ENCODE measurements at regions not wholly inside any gene's neighbourhood (a gene's known extent, or its start where the extent isn't known, plus 50 kb on each side); places are given as distances from the start of the nearest gene placed in this dataset.
A peak's percentile ranks its signal among the peaks of the same experiment; 100 is the strongest.

DNA sequence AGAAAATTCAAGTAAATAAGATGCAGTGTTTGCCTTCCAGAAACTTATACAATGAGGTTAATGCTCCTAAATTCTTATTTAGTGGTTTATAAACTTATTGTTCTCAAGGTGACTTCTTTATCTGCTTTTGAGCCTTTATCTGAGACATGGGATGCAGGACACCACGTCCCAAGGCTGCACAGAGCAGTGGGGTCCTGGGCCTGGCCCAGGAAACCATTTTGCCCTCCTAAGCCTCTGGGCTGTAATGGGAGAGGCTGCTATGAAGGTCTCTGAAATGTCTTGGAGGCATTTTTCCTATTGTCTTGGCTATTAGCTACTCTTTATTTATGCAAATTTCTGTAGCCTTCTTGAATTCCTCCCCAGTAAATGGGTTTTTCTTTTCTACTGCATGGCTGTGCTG, 652.6 kb upstream of the SETBP1 start:
- WGBS, 10 experiments, result 0 to 83% (median 60%) methylated on average over 1 of the region's 1 CpG; no CpG with 5 or more reads in 5 of the 10 experiments
- peaks cover 2 to 5% of the 10 kb centered on the region in 2 donors for H3K4me1 ChIP-seq (replicated peaks in 1 of 2)
- H3K27ac ChIP-seq, result no peak overlapping the region

DNA sequence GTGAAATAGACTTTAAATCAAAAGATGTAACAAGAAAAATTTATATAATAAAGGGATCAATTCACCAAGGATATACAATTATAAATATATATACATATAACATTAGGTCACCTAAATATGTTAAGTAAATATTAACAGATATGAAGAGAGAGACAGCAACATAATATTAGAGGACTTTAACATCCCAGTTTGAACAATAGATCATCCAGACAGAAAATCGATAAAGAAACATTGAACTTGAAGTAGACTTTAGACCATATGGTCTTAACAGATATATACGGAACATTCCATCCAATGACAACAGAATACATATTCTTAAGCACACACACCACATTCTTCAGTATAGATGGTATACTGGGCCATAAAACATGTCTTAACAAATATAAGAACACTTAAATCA, 649.6 kb upstream of the SETBP1 start:
- in situ Hi-C loops (cut with MboI; ENCODE audit: low pct_unique_long_range_greater_than_20kb in 2 of 9, low sequenced_read_pairs in 9 of 9, unreplicated experiment in 9 of 9), result no loop called here
- 38 to 100% (median 93%) methylated on average over 1 to 2 of the region's 2 CpGs for WGBS, 10 experiments
- ATAC-seq (replicated peaks in 6 of 8), result no peak
- no peak overlapping the region for H3K4me3 ChIP-seq
- H3K4me1 ChIP-seq (replicated peaks in 1 of 2), result peaks cover 8 to 11% of the 10 kb centered on the region in 2 donors
- H3K27ac ChIP-seq, result no peak overlapping the region

More for the DNA sequence above, 652.6 kb upstream of the SETBP1 start:
- no peak overlapping the region for H3K4me3 ChIP-seq
- in situ Hi-C loops (cut with MboI; ENCODE audit: low pct_unique_long_range_greater_than_20kb in 2 of 9, low sequenced_read_pairs in 9 of 9, unreplicated experiment in 9 of 9), result no loop called here
- ATAC-seq (replicated peaks in 6 of 8), result no peak

DNA sequence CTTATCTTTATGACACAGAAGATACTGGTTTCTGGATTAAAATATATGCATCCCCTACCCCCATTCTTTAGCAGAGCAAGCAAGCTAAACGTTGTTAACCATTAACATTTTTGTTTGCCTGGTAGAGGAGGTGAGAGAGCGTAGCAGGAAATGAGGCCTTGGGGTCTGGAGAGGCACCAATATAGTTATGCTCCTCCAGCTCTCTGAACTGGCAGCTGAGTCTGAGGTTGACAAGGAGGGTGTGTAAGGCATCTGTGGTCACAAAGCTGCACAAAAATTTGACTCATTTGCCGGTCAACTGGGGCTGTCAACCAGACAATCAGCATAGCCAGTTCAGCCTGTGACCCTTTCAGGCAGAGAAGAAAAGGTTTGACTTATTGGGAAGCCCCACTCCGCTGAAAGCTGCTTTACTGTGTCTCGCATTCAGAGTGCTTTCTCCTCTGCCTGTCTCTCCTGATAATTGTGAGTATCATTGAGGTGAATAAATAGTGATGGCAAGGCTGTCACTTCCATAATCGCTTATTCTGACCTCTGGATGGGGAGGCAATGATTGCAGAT, 647.5 kb upstream of the SETBP1 start:
- peak in 5 of 8 experiments; percentile 41 to 59 (median 44) for ATAC-seq (replicated peaks in 6 of 8)
- WGBS, 10 experiments, result 0 to 59% (median 20%) methylated on average over 1 to 5 of the region's 6 CpGs
- H3K27ac ChIP-seq, result peak overlapping the region; percentile 0 to 65
- H3K4me3 ChIP-seq, result no peak overlapping the region
- in situ Hi-C loops (cut with MboI; ENCODE audit: low pct_unique_long_range_greater_than_20kb in 2 of 9, low sequenced_read_pairs in 9 of 9, unreplicated experiment in 9 of 9), result no loop called here
- peaks cover 17 to 22% of the 10 kb centered on the region in 2 donors for H3K4me1 ChIP-seq (replicated peaks in 1 of 2)

DNA sequence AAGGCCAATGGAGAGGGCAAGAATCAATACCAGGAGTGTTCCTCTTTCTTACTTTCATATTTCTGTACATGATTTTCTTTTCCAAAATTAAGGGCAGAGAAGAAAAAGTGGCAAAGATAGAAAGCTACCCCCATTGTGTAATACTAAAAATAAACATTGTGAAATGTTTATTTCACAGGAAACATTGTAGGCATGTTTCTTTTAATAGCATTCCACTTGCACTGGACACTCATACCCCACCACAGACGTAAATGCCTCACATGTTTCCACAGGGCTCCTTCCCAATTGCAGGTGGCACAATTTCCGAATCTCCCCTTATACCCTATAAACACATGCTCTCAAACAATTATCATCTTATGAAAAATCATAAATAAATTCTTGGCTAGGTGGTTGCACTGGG, 645.1 kb upstream of the SETBP1 start:
- ATAC-seq (replicated peaks in 6 of 8), result no peak
- in situ Hi-C loops (cut with MboI; ENCODE audit: low pct_unique_long_range_greater_than_20kb in 2 of 9, low sequenced_read_pairs in 9 of 9, unreplicated experiment in 9 of 9), result no loop called here

DNA sequence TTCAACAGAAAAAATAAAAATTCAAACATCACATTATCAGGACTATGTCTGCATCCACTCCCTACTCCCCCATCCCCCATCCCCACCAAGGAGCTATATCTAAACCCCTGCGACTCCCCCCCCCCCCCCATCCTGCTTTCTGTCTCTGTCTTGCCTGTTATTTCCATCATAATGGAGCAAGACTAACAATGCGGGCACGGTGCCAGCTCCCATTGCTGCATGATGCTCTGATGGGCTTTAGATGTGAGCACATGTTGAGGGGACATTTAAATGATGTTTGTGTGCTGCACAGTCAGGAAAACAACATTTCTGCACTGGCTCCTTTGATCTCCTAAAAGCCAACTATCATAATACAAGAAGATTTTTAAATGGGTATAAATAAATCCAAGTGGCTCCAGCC, 644.2 kb upstream of the SETBP1 start:
- peak in 4 of 8 experiments; percentile 36 to 63 (median 46) for ATAC-seq (replicated peaks in 6 of 8)

More for the DNA sequence above, 645.1 kb upstream of the SETBP1 start:
- Histone ChIP-seq H3K4me1 (replicated peaks in 1 of 2) (peaks cover 21 to 22% of the 10 kb centered on the region in 2 donors), H3K4me3 (no peak overlapping the region), H3K27ac (no peak overlapping the region)
- 29 to 92% (median 49%) methylated on average over 1 to 2 of the region's 2 CpGs; no CpG with 5 or more reads in 5 of the 10 experiments for WGBS, 10 experiments

DNA sequence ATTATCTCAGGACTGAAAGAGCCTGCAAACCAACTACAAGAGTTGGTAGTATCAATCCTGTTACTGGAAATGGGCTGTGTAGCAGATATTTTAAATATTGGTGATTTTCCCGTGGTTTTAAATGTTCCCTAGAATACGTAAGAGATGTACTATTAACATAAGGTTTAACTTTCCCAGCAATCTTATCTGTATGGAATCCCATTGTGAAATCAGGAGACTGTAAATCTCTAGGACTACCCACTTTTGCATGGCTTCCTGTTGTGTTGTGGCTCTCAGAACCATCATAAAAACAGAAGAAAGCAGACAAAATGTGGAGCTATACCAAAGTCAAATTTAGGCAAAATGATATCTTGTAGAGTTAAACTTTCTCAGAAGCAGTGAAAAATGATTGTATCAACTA, 641.5 kb upstream of the SETBP1 start:
- no peak overlapping the region for H3K4me3 ChIP-seq
- H3K4me1 ChIP-seq (replicated peaks in 1 of 2), result peaks cover 16 to 20% of the 10 kb centered on the region in 2 donors
- ATAC-seq (replicated peaks in 6 of 8), result no peak
- H3K27ac ChIP-seq, result no peak overlapping the region
- in situ Hi-C loops (cut with MboI; ENCODE audit: low pct_unique_long_range_greater_than_20kb in 2 of 9, low sequenced_read_pairs in 9 of 9, unreplicated experiment in 9 of 9), result no loop called here
- 4 to 94% (median 79%) methylated on average over 2 of the region's 2 CpGs; no CpG with 5 or more reads in 3 of the 10 experiments for WGBS, 10 experiments

More for the DNA sequence above, 644.2 kb upstream of the SETBP1 start:
- Histone ChIP-seq H3K27ac (no peak overlapping the region), H3K4me1 (replicated peaks in 1 of 2) (peaks cover 21 to 22% of the 10 kb centered on the region in 2 donors), H3K4me3 (no peak overlapping the region)
- in situ Hi-C loops (cut with MboI; ENCODE audit: low pct_unique_long_range_greater_than_20kb in 2 of 9, low sequenced_read_pairs in 9 of 9, unreplicated experiment in 9 of 9), result no loop called here
- WGBS, 10 experiments, result no CpG with 5 or more reads among the region's 3 CpGs

DNA sequence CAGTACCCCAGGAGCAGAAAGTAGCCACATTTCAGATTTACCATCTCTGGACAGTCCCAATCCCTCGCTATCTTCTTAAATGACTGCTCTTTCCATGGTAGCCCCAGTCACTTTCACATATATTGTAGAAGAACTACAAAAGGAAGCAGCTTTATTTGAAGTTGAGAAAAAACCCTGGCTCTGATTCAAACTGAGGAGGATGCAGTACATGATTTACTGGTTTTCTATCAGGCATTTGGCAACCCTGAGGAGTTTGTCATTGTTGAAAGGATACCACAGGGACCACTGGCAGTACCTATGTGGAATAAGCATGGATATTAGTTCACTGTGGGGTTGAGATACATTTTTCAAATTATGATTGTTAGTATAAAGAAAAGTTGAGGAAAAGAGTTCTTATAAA, 640.9 kb upstream of the SETBP1 start:
- peaks cover 16 to 20% of the 10 kb centered on the region in 2 donors for H3K4me1 ChIP-seq (replicated peaks in 1 of 2)
- H3K27ac ChIP-seq, result no peak overlapping the region
- 57 to 100% (median 89%) methylated on average over 1 of the region's 1 CpG; no CpG with 5 or more reads in 4 of the 10 experiments for WGBS, 10 experiments
- no peak overlapping the region for H3K4me3 ChIP-seq
- in situ Hi-C loops (cut with MboI; ENCODE audit: low pct_unique_long_range_greater_than_20kb in 2 of 9, low sequenced_read_pairs in 9 of 9, unreplicated experiment in 9 of 9), result no loop called here
- peak in 3 of 8 experiments; percentile 7 to 69 (median 18) for ATAC-seq (replicated peaks in 6 of 8)

DNA sequence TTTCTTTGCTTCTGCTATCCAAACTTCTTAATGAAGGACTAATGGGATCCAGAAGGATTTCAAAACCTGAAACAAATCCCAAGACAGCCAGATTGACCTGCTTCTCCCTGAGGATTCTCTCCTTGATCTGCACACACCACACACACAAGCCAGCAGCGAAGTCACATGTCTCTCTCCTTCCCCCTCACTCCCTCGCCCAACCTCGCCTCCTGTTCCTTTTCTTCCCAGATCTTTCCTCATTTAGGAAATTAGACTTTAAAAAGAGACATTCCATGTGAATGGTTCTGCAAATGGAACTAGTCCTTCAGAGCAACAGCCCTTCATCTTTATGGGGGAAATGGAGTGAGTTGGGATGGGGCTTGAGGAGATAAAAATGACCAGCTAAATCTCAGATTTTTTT, 639.1 kb upstream of the SETBP1 start:
- WGBS, 10 experiments, result 0 to 80% (median 70%) methylated on average over 2 to 3 of the region's 3 CpGs; no CpG with 5 or more reads in 3 of the 10 experiments
- no peak for ATAC-seq (replicated peaks in 6 of 8)
- in situ Hi-C loops (cut with MboI; ENCODE audit: low pct_unique_long_range_greater_than_20kb in 2 of 9, low sequenced_read_pairs in 9 of 9, unreplicated experiment in 9 of 9), result no loop called here
- no peak overlapping the region for H3K4me3 ChIP-seq
- H3K27ac ChIP-seq, result no peak overlapping the region
- H3K4me1 ChIP-seq (replicated peaks in 1 of 2), result peaks cover 13 to 16% of the 10 kb centered on the region in 2 donors

DNA sequence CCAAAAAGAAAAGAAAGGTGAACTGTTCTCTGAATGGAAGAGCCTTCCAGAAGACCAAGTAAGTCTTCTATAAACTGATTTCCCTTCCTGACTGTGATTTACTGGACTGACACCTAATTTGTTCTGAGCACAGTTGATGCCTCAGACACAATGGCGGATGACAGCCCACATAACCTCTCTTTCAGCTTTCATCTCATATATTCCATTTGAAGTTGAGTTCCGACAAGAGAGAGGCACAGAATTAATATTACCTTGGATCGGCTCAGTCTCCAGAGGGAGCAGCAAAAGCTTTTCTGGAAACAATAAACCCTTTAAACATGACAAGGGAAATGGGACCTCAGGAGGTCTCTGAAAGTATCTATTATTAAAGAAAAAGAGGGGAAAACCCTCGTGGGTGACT, 638.7 kb upstream of the SETBP1 start:
- H3K4me3 ChIP-seq, result no peak overlapping the region
- 30 to 86% (median 50%) methylated on average over 1 to 4 of the region's 4 CpGs; no CpG with 5 or more reads in 1 of the 10 experiments for WGBS, 10 experiments
- no peak overlapping the region for H3K27ac ChIP-seq

DNA sequence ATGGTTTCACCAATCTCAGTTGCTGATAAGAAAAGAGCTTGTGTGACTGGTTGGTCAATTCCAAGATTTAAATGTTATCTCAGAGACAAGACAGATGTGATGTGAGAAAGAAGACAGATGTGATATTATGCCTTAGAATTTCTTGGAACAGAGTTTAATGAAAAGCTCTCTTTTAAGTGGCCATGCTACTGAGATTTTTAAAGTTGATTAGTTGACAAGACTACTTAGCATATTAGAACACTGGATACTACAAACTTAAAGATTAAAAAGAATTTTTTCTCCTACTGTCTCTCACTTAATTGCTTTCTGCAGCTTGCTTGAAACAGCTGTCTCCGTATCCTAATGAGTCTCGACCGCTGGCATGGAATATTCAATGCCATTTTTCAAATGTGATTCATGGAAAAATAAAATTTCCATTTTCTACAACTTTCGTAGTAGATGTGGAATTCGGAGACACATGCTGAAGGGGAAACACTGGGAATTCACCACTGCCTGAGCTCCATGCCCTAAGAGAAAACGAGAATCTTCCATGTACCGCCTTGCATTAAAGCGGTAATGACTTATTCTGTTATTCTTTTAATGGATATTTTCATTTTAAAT, 634.2 kb upstream of the SETBP1 start:
- ATAC-seq (replicated peaks in 6 of 8), result peak in 2 of 8 experiments; percentile 33 to 78
- in situ Hi-C loops (cut with MboI; ENCODE audit: low pct_unique_long_range_greater_than_20kb in 2 of 9, low sequenced_read_pairs in 9 of 9, unreplicated experiment in 9 of 9), result no loop called here
- no peak overlapping the region for H3K4me3 ChIP-seq

More for the DNA sequence above, 638.7 kb upstream of the SETBP1 start:
- in situ Hi-C loops (cut with MboI; ENCODE audit: low pct_unique_long_range_greater_than_20kb in 2 of 9, low sequenced_read_pairs in 9 of 9, unreplicated experiment in 9 of 9), result no loop called here
- H3K4me1 ChIP-seq (replicated peaks in 1 of 2), result peaks cover 8 to 12% of the 10 kb centered on the region in 2 donors
- no peak for ATAC-seq (replicated peaks in 6 of 8)

DNA sequence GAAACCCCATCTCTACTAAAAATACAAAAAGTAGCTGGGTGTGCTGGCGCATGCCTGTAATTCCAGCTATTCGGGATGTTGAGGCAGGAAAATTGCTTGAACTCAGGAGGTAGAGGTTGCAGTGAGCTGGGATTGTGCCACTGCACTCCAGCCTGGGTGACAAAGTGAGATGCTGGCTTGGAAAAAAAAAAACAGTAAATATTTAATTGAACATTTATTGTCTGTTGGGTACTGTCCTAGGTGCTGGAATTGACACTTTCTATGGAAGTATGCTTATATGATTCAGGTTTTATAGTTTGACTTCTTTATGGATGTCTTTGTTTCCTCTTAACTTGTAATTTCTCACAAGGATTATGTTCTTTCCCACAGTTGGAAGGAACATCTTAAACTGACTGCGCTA, 633.1 kb upstream of the SETBP1 start:
- Histone ChIP-seq H3K4me1 (replicated peaks in 1 of 2) (peaks cover 0 to 5% of the 10 kb centered on the region in 2 donors), H3K27ac (no peak overlapping the region), H3K4me3 (no peak overlapping the region)
- 44 to 100% (median 93%) methylated on average over 1 to 3 of the region's 3 CpGs; no CpG with 5 or more reads in 3 of the 10 experiments for WGBS, 10 experiments
- ATAC-seq (replicated peaks in 6 of 8), result no peak
- in situ Hi-C loops (cut with MboI; ENCODE audit: low pct_unique_long_range_greater_than_20kb in 2 of 9, low sequenced_read_pairs in 9 of 9, unreplicated experiment in 9 of 9), result no loop called here

More for the DNA sequence above, 634.2 kb upstream of the SETBP1 start:
- 0 to 91% (median 79%) methylated on average over 1 to 8 of the region's 8 CpGs for WGBS, 10 experiments
- Histone ChIP-seq H3K4me1 (replicated peaks in 1 of 2) (peaks cover 3 to 13% of the 10 kb centered on the region in 2 donors), H3K27ac (no peak overlapping the region)

DNA sequence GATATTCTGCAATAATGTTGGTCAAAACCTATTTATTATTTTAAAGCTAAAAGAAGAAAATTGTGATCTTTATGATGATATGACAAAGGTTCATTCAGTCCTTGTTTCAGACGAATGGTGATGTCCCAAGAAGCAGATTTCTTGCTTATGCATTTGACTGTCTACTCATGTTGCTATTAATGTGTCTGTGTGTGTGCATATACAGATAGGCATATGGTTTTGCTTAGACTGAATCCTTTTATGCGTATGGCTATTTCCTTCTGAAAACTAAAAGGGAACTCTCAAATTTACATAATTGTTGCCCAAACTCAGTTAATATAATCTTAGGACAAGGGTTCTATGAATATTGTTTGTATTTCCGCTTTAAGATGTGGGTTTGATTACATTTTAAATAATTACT, 632.3 kb upstream of the SETBP1 start:
- Histone ChIP-seq H3K4me3 (no peak overlapping the region), H3K27ac (no peak overlapping the region), H3K4me1 (replicated peaks in 1 of 2) (peaks cover 0 to 5% of the 10 kb centered on the region in 2 donors)
- peak in 3 of 8 experiments; percentile 50 to 66 (median 52) for ATAC-seq (replicated peaks in 6 of 8)
- 0 to 100% (median 80%) methylated on average over 1 to 3 of the region's 3 CpGs; no CpG with 5 or more reads in 1 of the 10 experiments for WGBS, 10 experiments
- in situ Hi-C loops (cut with MboI; ENCODE audit: low pct_unique_long_range_greater_than_20kb in 2 of 9, low sequenced_read_pairs in 9 of 9, unreplicated experiment in 9 of 9), result no loop called here

DNA sequence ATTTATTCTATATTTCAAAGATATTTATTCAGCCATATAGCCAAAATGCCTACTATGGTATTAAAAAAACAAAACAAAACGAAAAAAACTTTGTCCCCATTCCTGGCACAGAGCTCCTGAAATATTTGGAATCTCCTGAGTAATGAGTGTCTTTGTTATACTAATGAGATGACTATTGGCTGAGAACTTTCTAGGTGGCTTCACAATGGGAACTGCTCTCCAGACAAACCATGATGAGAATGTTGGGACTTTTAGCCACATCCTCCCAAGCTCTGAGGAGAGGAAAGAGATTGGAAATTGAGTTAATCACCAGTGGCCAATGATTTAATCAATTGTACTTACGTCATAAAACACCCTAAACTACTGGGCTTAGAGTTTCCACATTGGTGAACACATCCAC, 631.8 kb upstream of the SETBP1 start:
- in situ Hi-C loops (cut with MboI; ENCODE audit: low pct_unique_long_range_greater_than_20kb in 2 of 9, low sequenced_read_pairs in 9 of 9, unreplicated experiment in 9 of 9), result no loop called here
- H3K4me3 ChIP-seq, result no peak overlapping the region
- H3K27ac ChIP-seq, result no peak overlapping the region
- peaks cover 0 to 5% of the 10 kb centered on the region in 2 donors for H3K4me1 ChIP-seq (replicated peaks in 1 of 2)
- no peak for ATAC-seq (replicated peaks in 6 of 8)
- WGBS, 10 experiments, result 14 to 100% (median 51%) methylated on average over 1 to 2 of the region's 2 CpGs
